ENCODE measurements at regions not wholly inside any gene's neighbourhood (a gene's known extent, or its start where the extent isn't known, plus 50 kb on each side); places are given as distances from the start of the nearest gene placed in this dataset.

GRCh38 chr12:125434131-125434530, 368.9 kb downstream of the AACS start:
- DNase-seq (ENCODE audit: low spot score), result no peak

GRCh38 chr12:125434936-125435443, 369.8 kb downstream of the AACS start:
- DNase-seq (ENCODE audit: low spot score), result no peak

- DNase-seq (ENCODE audit: low spot score), result no peak
Observed at GRCh38 chr12:125435871-125436270, 370.6 kb downstream of the AACS start.

GRCh38 chr12:125436686-125437085, 371.5 kb downstream of the AACS start:
- no peak for DNase-seq (ENCODE audit: low spot score)

GRCh38 chr12:125440399-125440798, 375.2 kb downstream of the AACS start:
- no peak for DNase-seq (ENCODE audit: low spot score)

GRCh38 chr12:125443341-125443740, 378.1 kb downstream of the AACS start:
- no peak for DNase-seq (ENCODE audit: low spot score)

- no peak for DNase-seq (ENCODE audit: low spot score)
Observed at GRCh38 chr12:125451408-125451807, 386.2 kb downstream of the AACS start.

- DNase-seq (ENCODE audit: low spot score), result no peak
Observed at GRCh38 chr12:125453751-125454150, 388.5 kb downstream of the AACS start.

GRCh38 chr12:125454291-125454690, 389.1 kb downstream of the AACS start:
- no peak for DNase-seq (ENCODE audit: low spot score)

GRCh38 chr12:125454786-125455480, 389.7 kb downstream of the AACS start:
- no peak for DNase-seq (ENCODE audit: low spot score)

- DNase-seq (ENCODE audit: low spot score), result no peak
Observed at GRCh38 chr12:125455556-125455955, 390.3 kb downstream of the AACS start.

GRCh38 chr12:125458552-125459268, 393.5 kb downstream of the AACS start:
- no peak for DNase-seq (ENCODE audit: low spot score)

GRCh38 chr12:125461831-125462230, 396.6 kb downstream of the AACS start:
- DNase-seq (ENCODE audit: low spot score), result no peak

- no peak for DNase-seq (ENCODE audit: low spot score)
Observed at GRCh38 chr12:125463386-125463785, 398.2 kb downstream of the AACS start.

- DNase-seq (ENCODE audit: low spot score), result no peak
Observed at GRCh38 chr12:125467363-125467762, 402.1 kb downstream of the AACS start.

- DNase-seq (ENCODE audit: low spot score), result no peak
Observed at GRCh38 chr12:125469683-125470082, 404.4 kb downstream of the AACS start.

- DNase-seq (ENCODE audit: low spot score), result no peak
Observed at GRCh38 chr12:125470838-125471783, 405.9 kb downstream of the AACS start.

- DNase-seq (ENCODE audit: low spot score), result no peak
Observed at GRCh38 chr12:125473501-125473900, 408.3 kb downstream of the AACS start.

- no peak for DNase-seq (ENCODE audit: low spot score)
Observed at GRCh38 chr12:125487336-125487735, 422.1 kb downstream of the AACS start.

- DNase-seq (ENCODE audit: low spot score), result no peak
Observed at GRCh38 chr12:125491553-125491952, 426.3 kb downstream of the AACS start.

GRCh38 chr12:125492354-125493270, 427.4 kb downstream of the AACS start:
- DNase-seq (ENCODE audit: low spot score), result no peak
